ENCODE measurements at regions not wholly inside any gene's neighbourhood (a gene's known extent, or its start where the extent isn't known, plus 50 kb on each side); places are given as distances from the start of the nearest gene placed in this dataset.

DNA sequence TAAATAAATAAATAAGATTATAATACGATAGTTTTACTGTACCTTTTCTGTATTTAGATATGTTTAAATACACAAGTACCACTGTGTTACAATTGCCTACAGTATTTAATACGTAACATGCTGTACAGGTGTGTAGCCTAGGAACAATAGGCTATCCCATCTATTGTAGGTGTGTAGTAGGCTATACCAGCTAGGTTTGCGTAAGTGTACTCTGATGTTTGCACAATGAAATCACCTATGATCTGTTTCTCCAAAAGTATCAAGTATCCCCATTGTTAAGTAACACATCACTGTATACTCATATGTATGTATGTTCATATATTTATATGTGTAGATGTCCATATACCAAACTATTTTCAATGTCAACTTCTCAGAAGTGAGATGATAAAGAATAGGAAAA is 118.2 kb upstream of the RND3 start:
- no peak for DNase-seq

- no peak for DNase-seq
These were observed 114.0 kb upstream of the RND3 start for GRCh38 chr2:150601280-150602038.

GRCh38 chr2:150599889-150600288 is 112.4 kb upstream of the RND3 start:
- DNase-seq: no peak

DNA sequence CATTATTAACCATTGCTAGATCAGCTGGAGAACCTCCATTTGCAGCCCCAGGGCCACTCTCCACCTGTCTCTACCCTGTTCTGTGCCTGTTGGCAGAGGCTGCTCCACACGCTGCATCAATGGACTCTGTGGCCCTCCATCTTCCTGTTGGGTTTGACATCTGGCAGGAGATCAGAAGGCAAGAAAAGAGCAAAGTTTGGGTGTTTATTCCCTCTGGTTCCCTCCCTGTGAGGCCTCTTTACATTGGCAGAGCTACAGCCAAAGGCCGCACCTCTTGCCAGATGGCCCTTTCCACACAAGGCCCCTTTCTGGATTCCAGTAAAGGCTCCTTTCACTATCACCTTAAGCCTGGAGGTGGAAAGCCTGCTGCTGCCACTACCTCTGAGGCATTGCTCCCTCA is 110.9 kb upstream of the RND3 start:
- DNase-seq: no peak

DNA sequence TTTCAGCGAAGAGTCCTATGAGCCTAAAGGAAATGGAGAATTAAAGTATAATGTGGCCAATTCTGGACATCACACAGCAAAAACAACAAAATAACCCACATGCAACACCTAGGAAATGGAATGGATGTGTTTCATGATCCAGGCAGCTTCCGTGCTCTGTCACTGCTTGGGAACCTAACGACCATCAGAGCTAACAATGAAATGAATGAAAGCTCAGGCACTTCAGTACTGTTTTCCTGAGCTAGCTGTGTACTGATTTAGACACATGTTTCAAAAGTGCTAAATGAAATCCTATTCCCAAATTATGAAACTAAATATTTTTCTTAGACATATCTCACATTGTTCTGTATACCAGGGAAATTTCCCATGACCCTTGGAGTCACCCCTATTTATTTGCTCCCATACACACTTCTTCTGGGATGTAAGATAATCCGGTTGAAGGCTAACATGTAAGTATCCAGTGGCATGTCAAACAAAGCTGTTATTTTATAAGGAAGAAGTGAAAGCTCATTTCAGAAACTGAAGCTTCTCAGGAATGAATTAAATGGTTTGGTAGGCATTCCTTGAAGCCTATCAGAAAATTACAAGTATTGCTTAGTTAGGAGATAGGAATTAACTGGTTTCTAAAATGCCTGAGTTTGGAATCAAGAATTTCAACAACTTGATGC is 108.5 kb upstream of the RND3 start:
- DNase-seq: no peak

DNA sequence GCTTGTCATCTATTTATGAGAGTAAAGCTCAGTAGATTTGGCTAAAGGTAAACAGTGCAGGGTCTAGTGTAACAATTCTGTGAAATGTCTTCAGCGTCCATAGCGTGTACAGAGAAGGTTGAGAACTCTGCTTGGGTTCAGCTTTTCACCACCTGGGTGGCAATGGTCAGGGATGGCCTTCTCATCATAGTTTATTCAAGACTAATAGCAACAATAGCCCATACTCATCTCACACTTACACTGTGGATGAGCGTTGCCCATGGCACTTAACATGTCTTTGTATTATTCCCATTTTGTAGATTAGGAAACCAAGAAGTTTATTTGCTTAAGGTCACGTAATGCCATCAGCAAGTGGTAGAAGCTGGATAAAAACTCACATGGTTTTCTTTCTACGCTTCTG is 106.8 kb upstream of the RND3 start:
- no peak for DNase-seq

DNA sequence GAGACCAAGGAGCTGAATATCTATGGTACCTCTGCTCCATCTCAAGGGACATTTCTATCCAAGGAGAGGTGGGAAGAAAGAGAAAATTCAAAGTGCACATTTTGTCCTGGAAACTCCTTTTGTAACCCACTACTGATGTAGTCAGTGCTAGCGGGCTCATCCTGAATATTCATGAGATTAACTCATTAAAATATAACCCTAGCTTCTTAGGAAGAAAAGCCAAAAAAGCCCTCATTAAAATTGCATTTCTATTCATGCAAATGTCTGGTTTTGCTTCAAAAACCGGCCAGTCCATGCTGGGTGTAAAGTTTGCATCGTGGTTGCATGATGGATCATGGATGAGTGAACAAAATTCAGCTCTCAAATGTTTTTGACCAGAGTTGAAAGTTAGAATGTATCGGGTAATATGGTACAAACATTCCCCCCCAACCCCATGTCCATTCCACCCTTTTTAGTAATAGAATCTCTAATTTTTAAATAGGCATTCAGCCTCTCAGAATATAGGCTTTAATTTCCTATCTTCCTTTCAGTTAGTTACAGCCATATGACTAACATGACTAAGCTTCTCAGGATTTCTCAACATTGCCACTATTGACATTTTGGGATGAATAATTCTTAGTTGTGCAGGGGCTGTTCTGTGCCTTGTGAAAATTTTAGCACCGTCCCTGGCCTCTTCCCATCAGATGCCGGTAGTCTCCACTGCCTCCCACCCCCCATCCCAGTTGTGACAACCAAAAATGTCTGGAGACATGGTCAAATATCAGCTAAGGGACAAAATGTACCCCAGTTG is 104.2 kb upstream of the RND3 start:
- DNase-seq: no peak

GRCh38 chr2:150589681-150590080 is 102.2 kb upstream of the RND3 start:
- no peak for DNase-seq

DNA sequence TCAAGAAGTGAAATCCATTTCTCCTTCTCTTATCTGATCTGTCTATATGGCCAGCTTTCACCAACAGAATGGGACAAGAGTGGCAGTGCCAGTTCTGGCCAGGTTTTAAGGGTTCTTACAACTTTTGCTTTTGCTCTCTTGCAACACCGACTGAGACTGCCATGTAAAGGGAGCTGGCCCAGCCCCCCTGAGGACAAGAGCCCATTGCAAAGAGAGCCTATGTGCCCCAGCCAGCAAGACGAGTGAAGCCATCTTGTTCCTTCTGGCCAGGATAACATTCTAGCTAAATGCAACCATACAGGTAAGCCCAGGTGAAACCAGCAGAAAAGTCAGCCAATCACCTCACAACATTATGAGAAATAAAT is 101.0 kb upstream of the RND3 start:
- no peak for DNase-seq

DNA sequence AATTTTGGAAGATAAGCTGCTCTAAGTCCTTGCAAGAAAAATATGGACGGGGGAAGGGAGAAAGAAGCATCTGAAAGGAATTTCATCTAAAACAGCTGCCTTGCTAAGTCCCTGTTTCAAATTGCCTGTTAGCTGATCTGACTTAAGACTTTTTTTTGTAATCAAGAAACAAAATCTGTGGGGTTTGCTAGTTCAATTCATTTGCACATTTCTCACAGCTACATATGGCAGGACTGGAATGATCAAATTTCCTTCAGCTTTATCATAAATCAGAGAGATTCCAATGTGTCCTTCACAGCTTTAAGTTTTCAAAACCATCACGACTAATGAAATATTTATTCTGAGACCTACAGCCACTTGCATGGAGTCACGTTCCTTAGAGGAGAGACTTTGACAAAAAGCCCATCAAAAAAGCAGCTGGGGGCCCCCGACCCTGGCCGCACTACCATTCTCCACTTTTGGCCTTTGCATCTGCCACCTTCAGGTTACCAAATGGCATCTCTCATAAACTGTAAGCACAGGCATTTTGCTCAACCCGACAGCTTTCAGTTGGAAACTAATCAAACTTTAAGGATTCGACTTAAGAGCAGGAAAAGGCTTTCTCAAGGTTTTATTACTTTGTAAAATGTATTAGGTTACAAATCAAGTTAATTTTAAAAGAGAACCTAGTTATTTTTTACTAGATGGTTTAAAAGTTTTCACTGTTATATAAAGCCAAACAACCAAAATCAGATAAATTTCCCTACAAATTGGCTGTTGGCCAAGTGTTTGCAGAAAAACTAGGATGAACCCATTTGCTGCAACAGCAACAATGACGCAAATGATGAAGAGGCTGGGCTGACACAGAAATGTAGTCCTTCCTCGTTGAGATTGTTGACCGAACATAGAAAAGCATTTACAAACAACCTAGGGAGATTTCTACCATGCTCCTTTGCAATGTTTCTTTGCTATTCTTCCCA is 100.4 kb upstream of the RND3 start:
- no peak for DNase-seq

- no peak for DNase-seq
These were observed 99.4 kb upstream of the RND3 start for GRCh38 chr2:150586858-150587257.

DNA sequence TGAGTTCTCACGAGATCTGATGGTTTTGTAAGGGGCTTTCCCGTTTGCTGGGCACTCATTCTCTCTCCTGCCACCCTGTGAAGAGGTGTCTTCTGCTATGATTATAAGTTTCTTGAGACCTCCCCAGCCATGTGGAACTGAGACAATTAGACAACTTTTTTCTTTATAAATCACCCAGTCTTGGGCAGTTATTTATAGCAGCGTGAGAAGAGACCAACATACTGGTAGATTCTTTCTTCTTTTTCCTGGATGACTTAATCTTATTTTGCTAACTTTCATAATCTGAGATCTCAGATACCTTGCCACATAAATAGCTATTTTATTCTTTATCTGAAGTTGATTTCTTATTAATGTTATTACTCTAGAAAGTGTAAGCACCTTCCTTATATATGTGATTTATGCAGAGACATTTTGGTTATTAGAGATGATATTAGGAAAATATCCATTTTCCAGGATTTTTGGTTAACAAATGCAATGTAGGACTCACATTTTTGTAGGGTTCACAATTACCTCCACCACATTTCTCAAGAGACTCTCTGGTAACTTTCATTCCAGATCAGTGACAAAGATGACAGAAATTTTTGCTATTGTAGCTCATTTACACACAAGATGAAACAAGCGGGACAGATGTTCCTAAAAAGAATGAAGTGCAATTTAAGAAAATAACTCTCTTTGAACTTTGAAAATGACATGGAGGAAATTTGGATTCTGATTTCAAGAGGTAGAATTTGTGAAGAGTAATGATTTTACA is 97.9 kb upstream of the RND3 start:
- DNase-seq: no peak

DNA sequence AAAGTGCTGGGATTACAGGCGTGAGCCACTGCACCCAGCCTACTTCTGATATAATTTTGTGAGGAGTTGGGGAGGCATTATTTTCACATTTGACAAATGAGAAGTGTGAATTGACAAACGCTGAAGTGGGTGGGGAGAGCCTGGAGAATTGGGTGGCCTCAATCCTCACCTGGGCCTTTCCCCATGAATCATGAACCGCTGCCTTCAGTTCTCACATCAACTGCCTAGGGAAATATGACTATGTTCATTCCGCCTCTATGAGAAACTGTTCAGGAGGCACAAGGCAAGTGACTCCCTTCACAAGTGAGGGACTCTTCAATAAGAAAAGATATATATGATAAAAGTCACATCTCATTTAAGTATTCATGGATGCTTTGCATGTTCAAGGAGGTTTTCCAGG is 96.6 kb upstream of the RND3 start:
- DNase-seq: no peak

DNA sequence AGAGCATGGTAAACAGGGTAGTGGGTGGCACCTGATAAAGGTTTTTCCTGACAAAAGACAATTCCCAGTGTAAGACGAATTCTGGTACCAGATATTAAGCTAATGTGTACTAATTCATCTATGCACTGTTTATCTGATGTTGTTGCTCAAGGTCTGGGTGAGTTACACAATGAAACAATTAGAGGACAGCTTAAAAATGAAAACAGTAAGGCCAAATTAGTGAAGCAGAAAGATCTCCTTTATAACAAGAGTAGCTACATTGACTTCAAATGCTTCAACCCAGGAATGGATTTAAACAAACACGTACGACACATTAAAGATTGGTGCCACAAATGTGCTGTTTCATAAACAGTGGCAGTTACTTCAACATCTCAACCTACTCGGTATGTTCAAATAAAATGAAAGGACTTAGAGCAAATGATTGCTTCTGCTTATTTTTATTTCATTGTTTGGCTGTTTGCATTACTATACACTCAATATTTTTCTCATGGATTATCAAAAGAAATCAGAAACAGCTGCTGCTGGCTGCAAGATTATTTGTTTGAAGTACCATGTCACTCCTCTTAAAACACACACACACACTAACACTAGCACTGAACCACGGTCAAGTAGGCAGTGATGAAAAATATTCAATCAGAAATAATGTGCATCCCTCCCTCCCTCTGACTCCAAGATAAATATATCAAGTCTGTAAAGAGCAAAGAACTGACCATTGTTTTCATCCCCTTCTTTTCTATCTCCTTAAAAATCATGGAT is 94.4 kb upstream of the RND3 start:
- DNase-seq: no peak

GRCh38 chr2:150578481-150578880 is 91.0 kb upstream of the RND3 start:
- no peak for DNase-seq

DNA sequence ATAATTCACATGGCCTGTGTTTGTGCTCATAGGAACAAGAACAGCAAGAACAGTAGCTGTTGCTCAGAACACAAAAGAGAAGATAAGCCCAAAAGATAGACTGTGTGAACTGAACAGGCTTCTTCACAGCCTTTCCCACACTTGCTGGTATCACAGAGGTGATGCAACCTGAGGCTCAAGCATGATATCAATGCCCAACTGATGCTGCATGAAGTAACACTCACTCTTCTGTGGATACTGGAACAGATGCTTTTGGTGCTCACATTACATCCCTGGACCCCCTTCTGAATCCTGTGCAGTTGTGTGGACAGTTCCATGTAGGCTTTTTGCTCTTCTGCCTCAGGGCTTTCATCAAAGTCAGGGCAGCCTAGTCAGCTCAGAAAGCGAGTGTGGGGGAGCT is 88.4 kb upstream of the RND3 start:
- no peak for DNase-seq

GRCh38 chr2:150572961-150573395 is 85.5 kb upstream of the RND3 start:
- no peak for DNase-seq

DNA sequence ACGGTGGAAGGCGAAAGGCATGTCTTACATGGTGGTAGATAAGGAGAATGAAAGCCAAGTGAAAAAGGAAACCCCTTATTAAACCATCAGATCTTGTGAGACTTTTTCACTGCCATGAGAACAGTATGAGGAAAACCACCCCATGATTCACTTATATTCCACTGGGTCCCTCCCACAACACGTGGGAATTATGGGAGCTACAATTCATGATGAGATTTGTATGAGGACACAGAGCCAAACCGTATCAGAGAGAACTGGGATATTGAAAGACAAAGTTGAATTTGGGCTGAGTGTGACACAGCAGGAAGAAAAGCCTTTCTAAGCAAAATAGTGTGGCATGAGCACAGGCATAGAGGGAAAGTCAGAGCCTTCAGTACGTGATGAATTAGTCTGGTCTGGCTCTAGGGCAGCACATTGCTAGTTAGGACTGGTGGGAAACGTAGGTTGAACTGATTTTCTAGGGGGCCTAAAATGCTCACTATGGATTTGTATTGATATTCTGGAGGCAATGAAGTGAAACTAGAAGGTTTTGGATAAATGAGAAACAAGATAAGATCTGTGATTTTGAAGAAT is 84.8 kb upstream of the RND3 start:
- DNase-seq: no peak

DNA sequence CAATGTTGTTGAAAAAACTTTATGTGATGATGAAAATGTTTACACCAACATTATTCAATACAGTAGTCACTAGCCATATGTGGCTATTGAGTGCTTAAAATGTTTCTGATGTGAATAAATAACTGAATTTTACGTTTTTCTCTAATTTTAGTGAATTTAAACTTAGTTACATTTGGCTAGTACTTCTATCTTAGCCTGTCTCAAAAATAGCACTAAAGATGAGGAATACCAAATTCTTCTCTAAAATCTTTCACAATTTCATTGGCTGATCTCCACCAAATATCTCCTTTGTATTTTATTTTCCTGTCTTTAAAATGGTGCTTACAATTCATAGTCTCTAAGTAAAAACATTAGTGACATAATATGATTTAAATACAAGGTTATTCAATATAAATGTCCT is 83.7 kb upstream of the RND3 start:
- DNase-seq: no peak

DNA sequence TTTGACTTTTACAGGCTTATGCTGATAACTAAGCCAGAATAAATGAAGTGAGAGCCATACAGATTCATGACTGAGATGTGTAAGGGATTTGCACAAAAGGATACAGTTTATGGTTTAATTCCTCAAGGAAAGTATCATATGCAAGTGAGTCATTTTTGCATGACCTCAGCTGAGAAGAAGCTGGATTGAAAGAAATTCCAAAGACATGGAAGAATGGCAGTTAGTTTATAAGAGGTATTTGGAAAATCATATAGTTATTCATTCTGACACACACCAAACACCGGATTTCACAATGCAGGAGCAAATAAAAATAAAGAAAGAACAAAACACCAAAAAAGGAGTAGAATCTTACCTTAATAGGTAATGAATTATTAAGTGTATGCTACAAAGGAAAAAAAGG is 83.2 kb upstream of the RND3 start:
- no peak for DNase-seq

- no peak for DNase-seq
These were observed 82.3 kb upstream of the RND3 start for GRCh38 chr2:150569761-150570160.
